Keratinocyte (primary cell): ENCODE measurements at regions not wholly inside any gene's neighbourhood (a gene's known extent, or its start where the extent isn't known, plus 50 kb on each side); places are given as distances from the start of the nearest gene placed in this dataset.
"Not testable (repeated sequence)": the region's sequence is repeated elsewhere in the genome, so short reads cannot be mapped to it uniquely, and the experiment has no call there.

Experiments
- DNase-seq: peaks from one replicate; pipeline ENCODE4 v3.0.0-alpha.2; 2011; ENCODE audit warnings: low read depth, missing footprints, low spot score
- FAIRE-seq: peaks from 2 replicates; lab custom pipeline; 2011; peaks lifted over from hg19 to GRCh38; lab: Jason Lieb, UNC
- H2AFZ ChIP-seq: 2 replicates; pipeline ENCODE4 v1.6.0; 2012; ENCODE audit warnings: low read length, control low read depth, inconsistent platforms; ENCODE audit not compliant: control insufficient read depth
- H3K27ac ChIP-seq: 2 replicates; pipeline ENCODE4 v1.5.1; 2011; ENCODE audit warnings: low read length; ENCODE audit not compliant: control insufficient read depth, insufficient read depth
- H3K27me3 ChIP-seq: 3 replicates; pipeline ENCODE4 v1.6.0; 2011; ENCODE audit warnings: low read length; ENCODE audit not compliant: control insufficient read depth, insufficient read depth; ENCODE audit errors: extremely low read depth
- H3K36me3 ChIP-seq, 2 experiments: 2 replicates in 1 of 2; 3 replicates in 1 of 2; pipeline ENCODE4 v1.5.1; 2011; ENCODE audit warnings: low read length in 2 of 2, mild to moderate bottlenecking in 1 of 2; ENCODE audit not compliant: control insufficient read depth in 2 of 2, insufficient read depth in 2 of 2; ENCODE audit errors: extremely low read depth in 1 of 2
- H3K4me1 ChIP-seq: 3 replicates; pipeline ENCODE4 v1.5.1; 2011; ENCODE audit warnings: low read length; ENCODE audit not compliant: control insufficient read depth, insufficient read depth; ENCODE audit errors: extremely low read depth
- H3K4me2 ChIP-seq: 3 replicates; pipeline ENCODE4 v1.6.0; 2011; ENCODE audit warnings: low read depth, low read length; ENCODE audit not compliant: control insufficient read depth, insufficient read depth; ENCODE audit errors: extremely low read depth
- H3K4me3 ChIP-seq, 3 experiments: fragments of 200-600 bp in 1 of 3; sonication (generic) in 1 of 3; 2 replicates in 2 of 3; 3 replicates in 1 of 3; pipeline ENCODE4 v1.5.1; 2011 to 2016; ENCODE audit warnings: low read length in 3 of 3, mild to moderate bottlenecking in 3 of 3, control low read depth in 2 of 3, inconsistent platforms in 1 of 3, low read depth in 1 of 3, mixed read lengths in 1 of 3, mixed run types in 1 of 3, moderate library complexity in 1 of 3; ENCODE audit not compliant: control insufficient read depth in 2 of 3, insufficient read depth in 2 of 3; ENCODE audit errors: extremely low read depth in 1 of 3
- H3K79me2 ChIP-seq: 2 replicates; pipeline ENCODE4 v1.6.0; 2012; ENCODE audit warnings: low read length; ENCODE audit not compliant: control insufficient read depth, insufficient read depth
- H3K9ac ChIP-seq: 3 replicates; pipeline ENCODE4 v1.6.0; 2011; ENCODE audit warnings: low read length; ENCODE audit not compliant: control insufficient read depth, insufficient read depth; ENCODE audit errors: extremely low read depth
- H3K9me1 ChIP-seq: 3 replicates; pipeline ENCODE4 v1.6.0; 2011; ENCODE audit warnings: low read length; ENCODE audit not compliant: control insufficient read depth, insufficient read depth; ENCODE audit errors: extremely low read depth
- H3K9me3 ChIP-seq: 2 replicates; pipeline ENCODE4 v1.5.1; 2012; ENCODE audit warnings: low read depth, low read length; ENCODE audit not compliant: control insufficient read depth
- H4K20me1 ChIP-seq: 3 replicates; pipeline ENCODE4 v1.6.0; 2011; ENCODE audit warnings: low read length; ENCODE audit not compliant: control insufficient read depth, insufficient read depth; ENCODE audit errors: extremely low read depth
- CTCF ChIP-seq, 3 experiments: IDR thresholded peaks in 1 of 3; conservative IDR thresholded peaks in 1 of 3; optimal IDR thresholded peaks in 1 of 3; 2 replicates in 2 of 3; 3 replicates in 1 of 3; pipeline versions ENCODE3 to v1.5.1; 2011; ENCODE audit warnings: low read length in 3 of 3, mild to moderate bottlenecking in 3 of 3, moderate library complexity in 2 of 3, control low read depth in 1 of 3, inconsistent platforms in 1 of 3; ENCODE audit not compliant: insufficient read depth in 2 of 3; ENCODE audit errors: extremely low read depth in 1 of 3
- EZH2 ChIP-seq: IDR thresholded peaks from one replicate; pipeline ENCODE4 v1.6.1; 2012; ENCODE audit warnings: inconsistent platforms, mild to moderate bottlenecking, low read length, moderate library complexity
- dilution Hi-C: fragments of 300-500 bp; cut with MboI; formaldehyde crosslinking; loops from one replicate; pipeline ENCODE4 v1.7.0; 2020; ENCODE audit warnings: low sequenced_read_pairs; ENCODE audit not compliant: extremely low pct_ligation_motif_present

- Histone ChIP-seq H3K9ac (no peak overlapping the region), H4K20me1 (no peaks in the 10 kb centered on the region), H3K9me1 (no peaks in the 10 kb centered on the region), H3K4me1 (no peaks in the 10 kb centered on the region), H3K4me3 (no peak overlapping the region), H3K4me2 (no peak overlapping the region), H3K36me3 (no peaks in the 10 kb centered on the region), H3K27me3 (no peaks in the 10 kb centered on the region), H3K9me3 (no peaks in the 10 kb centered on the region), H3K27ac (no peak overlapping the region), H2AFZ (no peak overlapping the region), H3K79me2 (no peaks in the 10 kb centered on the region)
- FAIRE-seq (no peak), DNase-seq (no peak)
- dilution Hi-C loops = no loop called here
- TF ChIP-seq CTCF (optimal IDR thresholded peaks at IDR 0.05 in 1 of 3, IDR thresholded peaks at IDR 0.05 in 1 of 3, conservative IDR thresholded peaks at IDR 0.05 in 1 of 3; ENCODE audit: extremely low read depth in 1 of 3, insufficient read depth in 2 of 3, low read length in 3 of 3) (no peak), EZH2 (no peak)
Measured at GRCh38 chr2:114354199-114354598, 88.2 kb upstream of the DPP10 start.

GRCh38 chr2:114368705-114369104 is 73.7 kb upstream of the DPP10 start:
- Histone ChIP-seq H3K4me1 (no peaks in the 10 kb centered on the region), H3K36me3 (no peaks in the 10 kb centered on the region), H2AFZ (no peak overlapping the region), H3K9ac (no peak overlapping the region), H3K4me2 (no peak overlapping the region), H3K9me3 (no peaks in the 10 kb centered on the region), H3K79me2 (no peaks in the 10 kb centered on the region), H3K27me3 (no peaks in the 10 kb centered on the region), H3K4me3 (no peak overlapping the region), H3K9me1 (no peaks in the 10 kb centered on the region), H3K27ac (no peak overlapping the region), H4K20me1 (no peaks in the 10 kb centered on the region)
- TF ChIP-seq EZH2 (no peak), CTCF (optimal IDR thresholded peaks at IDR 0.05 in 1 of 3, IDR thresholded peaks at IDR 0.05 in 1 of 3, conservative IDR thresholded peaks at IDR 0.05 in 1 of 3; ENCODE audit: extremely low read depth in 1 of 3, insufficient read depth in 2 of 3, low read length in 3 of 3) (no peak)
- FAIRE-seq (no peak), DNase-seq (no peak)
- dilution Hi-C loops = no loop called here

DNA sequence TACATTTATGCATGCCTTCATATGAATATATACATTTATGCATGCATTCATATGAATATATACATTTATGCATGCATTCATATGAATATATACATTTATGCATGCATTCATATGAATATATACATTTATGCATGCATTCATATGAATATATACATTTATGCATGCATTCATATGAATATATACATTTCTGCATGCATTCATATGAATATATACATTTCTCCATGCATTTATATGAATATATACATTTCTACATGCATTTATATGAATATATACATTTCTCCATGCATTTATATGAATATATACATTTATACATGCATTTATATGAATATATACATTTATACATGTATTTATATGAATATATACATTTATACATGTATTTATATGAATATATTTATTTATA is 70.7 kb upstream of the DPP10 start:
- dilution Hi-C loops, H3K9ac ChIP-seq, H3K9me1 ChIP-seq, H3K27ac ChIP-seq, H3K79me2 ChIP-seq, H2AFZ ChIP-seq, H3K27me3 ChIP-seq, H3K4me2 ChIP-seq, FAIRE-seq, H3K4me1 ChIP-seq, H3K4me3 ChIP-seq, DNase-seq, H4K20me1 ChIP-seq, H3K9me3 ChIP-seq, H3K36me3 ChIP-seq: not testable (repeated sequence)
